Left lobe of liver (tissue), 2 donors: ENCODE measurements at regions not wholly inside any gene's neighbourhood (a gene's known extent, or its start where the extent isn't known, plus 50 kb on each side); places are given as distances from the start of the nearest gene placed in this dataset.

Experiments used
- ATAC-seq: fragments of 200-7000 bp; cut with Tn5 transposase; one replicate; pipeline ENCODE4 v1.9.1; 2020; ENCODE audit warnings: mild to moderate bottlenecking, moderate library complexity
- DNase-seq: peaks from one replicate; pipeline ENCODE4 v3.0.0-alpha.2; 2020; ENCODE audit warnings: low spot score
- donor health status: DM: no; HTN: no; CAD: no; lungs with moderate emphysema.
- donor health status: DM: no; HTN: yes; CAD: no.

DNA sequence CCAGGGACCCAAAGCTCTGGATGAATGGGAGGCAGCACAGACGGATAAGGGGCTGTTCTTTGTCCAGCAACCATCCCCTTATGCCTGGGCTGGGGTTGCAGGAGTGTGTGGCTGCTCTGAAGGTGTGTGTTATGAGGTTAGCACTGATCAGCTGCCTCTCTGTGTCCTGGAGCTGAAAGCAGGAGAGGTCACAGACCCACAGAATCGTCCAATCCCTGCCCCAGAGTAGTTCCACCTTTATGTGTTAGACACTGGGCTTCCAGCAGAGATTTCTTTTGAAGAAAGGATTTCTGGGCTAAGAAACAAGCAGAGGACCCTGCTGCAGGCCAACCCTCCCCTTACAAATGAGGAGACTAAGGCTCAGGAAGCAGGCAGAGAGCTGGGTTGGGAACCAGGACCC, 62.4 kb downstream of the ARL6IP4 start:
- no peak for DNase-seq

DNA sequence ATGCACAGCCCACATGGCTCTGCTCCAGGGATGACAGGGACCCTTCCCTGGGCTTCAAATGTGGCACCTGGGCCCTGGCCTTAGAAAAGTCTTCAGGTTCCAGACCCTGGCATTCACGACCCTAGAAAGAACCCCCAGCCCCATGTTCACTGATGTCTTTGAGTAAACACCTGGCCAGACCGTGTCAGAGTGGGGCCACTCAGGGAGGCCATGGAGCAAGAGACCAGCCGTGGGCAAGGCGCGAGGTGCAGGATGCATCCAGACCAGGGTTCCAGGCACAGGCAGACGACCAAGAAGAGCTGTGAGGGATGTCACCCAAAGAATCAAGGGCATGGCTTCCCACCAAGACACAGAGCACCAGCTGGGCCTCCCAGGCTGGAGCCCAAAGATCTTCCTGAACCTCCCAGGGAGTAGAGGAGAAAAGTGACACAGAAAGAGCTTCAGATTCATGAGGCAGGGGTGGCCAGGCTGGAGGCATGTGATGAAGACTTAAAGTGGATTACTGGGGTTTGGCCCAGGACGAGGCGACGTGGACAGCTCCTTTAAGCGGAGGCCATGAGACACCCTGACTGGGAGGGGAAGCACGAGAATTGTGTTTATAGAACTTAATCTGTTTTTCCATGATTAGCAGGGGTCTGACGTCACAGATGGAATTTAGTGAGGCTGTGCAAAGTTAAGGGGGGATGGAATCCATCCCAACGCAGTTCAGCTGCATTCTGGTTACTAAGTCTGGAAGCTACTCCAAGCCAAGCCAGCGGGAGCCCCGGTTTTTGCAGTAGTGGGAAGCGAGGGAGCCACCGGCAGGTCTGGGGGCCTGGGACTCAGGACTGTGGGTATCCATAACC, 61.6 kb downstream of the ARL6IP4 start:
- DNase-seq (no peak), ATAC-seq (no peak)

More for the DNA sequence above, 62.4 kb downstream of the ARL6IP4 start:
- peak; percentile 56 for ATAC-seq

DNA sequence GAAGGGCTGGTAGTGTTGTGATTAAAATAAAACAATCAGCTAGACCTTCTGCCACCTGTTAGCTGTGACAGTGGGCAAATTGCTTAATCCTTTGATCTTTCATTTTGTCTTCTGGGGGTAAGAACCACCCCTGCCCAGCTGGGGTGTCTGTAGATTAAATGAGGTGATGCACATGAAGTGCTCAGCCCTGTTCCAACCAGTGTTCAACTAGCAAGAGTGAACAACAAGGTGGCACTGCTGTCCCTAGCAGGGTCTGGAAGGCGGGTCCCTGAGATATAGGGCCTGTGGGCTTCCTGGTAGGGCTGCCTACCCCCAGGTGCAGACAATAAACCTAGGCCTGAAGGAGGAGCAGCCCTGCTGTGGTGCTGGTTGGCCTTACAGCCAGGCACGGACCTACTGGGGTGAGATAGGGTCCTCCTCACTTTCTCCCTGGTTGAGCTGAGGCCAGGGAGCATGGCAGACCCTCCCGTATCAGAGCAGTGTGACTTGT, 60.6 kb downstream of the ARL6IP4 start:
- ATAC-seq (no peak), DNase-seq (no peak)

DNA sequence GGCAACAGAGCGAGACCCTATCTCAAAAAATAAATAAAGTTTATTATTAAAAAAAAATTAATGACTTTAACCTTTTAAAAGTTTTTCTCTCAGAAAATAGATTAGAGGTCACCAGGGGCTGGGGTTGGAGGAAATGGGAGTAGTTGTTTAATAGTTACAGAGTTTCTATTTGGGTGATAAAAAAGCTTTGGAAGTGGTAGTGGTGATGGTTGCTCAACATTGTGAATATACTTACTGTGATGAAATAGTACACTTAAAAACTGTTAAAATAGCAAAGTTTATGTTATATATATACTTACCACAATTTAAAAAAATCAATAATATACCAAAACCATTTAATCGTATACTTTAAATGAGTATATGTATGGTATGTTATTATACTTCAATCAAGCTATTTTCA, 59.6 kb downstream of the ARL6IP4 start:
- ATAC-seq (no peak), DNase-seq (no peak)

DNA sequence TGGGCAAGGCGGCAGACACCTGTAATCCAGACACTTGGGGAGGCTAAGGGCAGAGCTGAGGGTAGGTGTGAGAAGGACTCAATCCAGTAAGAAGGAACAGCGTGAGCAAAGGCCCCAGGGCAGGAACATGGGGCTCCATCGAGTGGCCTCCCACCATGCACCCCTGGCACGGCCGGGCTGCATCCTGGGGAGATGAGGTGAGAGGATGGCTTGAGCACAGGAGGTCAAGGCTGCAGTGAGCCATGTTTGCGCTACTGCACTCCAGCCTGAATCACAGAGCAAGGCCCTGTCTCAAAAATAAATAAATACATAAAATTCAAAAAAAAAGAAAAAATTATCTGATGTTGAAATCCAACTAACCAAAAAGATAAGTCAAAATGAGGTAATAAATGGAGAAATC, 58.5 kb downstream of the ARL6IP4 start:
- no peak for DNase-seq

DNA sequence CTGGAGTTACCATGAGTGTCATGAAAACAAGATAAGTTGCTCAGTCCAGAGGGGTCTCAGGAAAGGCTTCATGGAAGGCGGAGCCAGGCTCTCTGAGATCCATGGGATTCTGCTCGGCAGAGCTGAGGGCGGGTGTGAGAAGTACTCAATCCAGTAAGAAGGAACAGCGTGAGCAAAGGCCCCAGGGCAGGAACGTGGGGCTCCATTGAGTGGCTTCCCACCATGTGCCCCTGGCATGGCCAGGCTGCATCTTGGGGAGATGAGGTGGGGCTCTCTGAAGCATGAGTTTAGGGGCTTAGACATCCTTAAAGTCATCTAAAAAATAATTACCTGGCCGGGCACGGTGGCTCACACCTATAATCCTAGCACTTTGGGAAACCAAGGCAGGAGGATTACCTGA, 58.0 kb downstream of the ARL6IP4 start:
- no peak for ATAC-seq
- DNase-seq: no peak

More for the DNA sequence above, 58.5 kb downstream of the ARL6IP4 start:
- no peak for ATAC-seq

DNA sequence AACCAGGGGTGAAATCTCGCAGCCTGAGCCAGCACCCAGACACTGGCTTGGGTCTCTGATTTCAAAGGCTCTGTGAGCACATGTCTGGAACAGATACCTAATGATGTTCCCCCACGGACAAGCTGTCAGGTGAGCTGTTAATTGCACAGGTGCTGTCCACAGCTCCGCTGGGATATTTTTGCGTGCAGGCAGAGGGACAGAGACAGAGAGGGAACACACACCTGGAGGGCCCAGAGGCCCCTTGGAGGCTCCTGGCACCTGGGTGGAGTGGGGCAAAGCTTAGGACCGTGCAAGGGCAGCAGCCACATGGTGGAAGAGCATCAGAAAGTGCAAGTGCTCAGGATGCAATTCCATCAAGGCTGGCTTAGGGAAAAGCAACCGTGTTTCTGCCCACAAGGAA, 57.3 kb downstream of the ARL6IP4 start:
- DNase-seq: no peak
- ATAC-seq: no peak

GRCh38 chr12:123036466-123037285, 56.2 kb downstream of the ARL6IP4 start:
- DNase-seq (no peak), ATAC-seq (no peak)

DNA sequence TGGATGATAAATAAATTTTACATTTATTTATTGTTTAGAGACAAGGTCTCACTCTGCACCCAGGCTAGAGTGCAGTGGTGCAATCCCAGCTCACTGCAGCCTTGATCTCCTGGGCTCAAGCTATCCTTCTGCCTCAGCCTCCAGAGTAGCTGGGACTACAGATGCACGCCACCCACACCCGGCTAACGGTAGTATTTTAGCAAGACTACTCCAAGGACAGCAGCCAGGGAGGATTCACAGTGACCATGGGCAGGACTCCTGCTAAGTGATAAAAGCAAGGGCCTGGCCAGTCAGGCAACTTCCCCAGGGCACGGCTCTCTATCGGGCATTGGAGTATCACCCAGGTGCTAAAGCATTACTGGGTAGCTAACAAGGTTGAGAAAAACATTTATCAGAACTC, 55.4 kb downstream of the ARL6IP4 start:
- ATAC-seq (no peak), DNase-seq (no peak)

DNA sequence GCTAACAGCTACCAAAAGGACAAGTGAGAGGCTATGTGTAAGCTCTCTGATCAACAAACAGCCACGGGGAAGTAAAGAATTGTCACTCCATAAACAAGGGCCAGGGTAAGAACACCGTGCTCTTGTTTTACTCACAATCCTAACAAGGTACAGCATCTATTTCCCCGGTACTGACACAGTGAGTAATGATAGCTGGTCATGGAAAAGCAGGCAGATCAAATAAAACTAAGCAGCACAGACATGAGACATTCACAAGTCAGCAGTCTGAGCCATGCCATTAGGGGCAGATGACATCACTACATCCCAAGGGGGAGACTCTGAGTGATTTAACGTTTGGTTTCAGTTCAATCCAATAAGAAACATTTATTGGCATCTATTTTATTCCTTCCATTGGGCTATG, 54.4 kb downstream of the ARL6IP4 start:
- ATAC-seq (no peak), DNase-seq (no peak)

DNA sequence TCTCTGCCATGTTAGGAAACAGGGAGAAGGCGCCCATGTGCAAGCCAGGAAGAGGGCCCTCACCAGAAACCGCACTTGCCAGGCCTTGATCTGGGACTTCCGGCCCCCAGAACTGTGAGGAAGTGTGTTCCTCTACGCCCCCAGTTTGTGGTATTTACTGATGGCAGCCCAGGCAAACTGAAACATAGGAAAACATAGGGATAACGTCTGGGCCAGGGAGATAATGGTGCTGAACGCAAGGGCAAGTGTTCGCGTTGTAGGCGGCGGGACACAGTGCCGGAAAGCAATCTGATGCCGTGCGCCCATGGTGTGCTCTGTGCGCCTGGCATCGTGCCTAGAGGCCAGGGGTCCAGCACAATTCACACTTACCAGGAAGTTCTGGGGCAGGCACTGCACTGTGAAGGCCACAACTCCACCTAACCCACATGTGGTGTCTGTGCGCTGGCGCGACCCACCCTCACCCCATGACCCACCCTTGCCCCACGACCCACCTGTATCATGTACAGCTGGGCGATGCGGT, 53.6 kb downstream of the ARL6IP4 start:
- ATAC-seq: no peak

GRCh38 chr12:123033392-123034021, 53.0 kb downstream of the ARL6IP4 start:
- ATAC-seq (no peak), DNase-seq (no peak)

More for the DNA sequence above, 53.6 kb downstream of the ARL6IP4 start:
- DNase-seq: no peak

DNA sequence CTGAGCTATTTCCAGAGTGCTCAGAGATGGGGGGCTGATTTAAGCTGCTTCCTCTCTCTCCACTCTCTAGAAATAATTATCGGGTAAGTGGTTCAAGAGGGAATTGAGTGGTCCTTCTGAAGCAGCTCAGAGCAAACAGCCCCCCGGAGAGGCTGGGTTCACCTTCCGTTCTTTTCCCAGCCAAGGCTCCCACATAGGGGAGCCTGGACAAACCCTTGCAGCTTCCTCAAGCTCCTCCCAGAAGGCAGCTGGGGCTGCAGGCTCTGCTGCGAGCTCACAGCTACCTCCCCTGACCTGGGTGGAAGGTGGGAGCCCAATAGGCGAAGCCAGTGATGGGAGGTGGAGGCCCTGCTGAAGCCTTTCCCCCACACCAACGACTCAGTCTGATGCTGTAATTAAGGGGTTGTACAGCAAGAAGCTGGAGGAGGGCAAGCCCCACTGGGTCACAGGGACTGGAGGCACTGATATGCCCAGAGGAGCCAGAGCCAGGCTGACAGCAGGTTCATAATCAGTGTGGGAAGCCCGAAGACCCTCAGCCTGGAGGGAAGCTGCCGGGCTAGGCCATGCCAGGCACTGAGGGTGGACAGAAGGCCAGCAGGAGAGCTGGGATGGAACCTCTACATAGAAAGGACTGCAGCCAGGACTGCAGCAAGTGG, 52.4 kb downstream of the ARL6IP4 start:
- no peak for ATAC-seq
- DNase-seq: no peak
